WERI-Rb-1 (cell line): ENCODE measurements at regions not wholly inside any gene's neighbourhood (a gene's known extent, or its start where the extent isn't known, plus 50 kb on each side); places are given as distances from the start of the nearest gene placed in this dataset.

Experiments
- DNase-seq: peaks from one replicate; pipeline ENCODE4 v3.0.0-alpha.2; 2020
- H3K27ac ChIP-seq: fragments of 250-450 bp; sonication (Bioruptor Pico); 2 replicates; pipeline ENCODE4 v1.5.1; 2020; ENCODE audit warnings: mild to moderate bottlenecking, moderate library complexity
- H3K27me3 ChIP-seq: fragments of 250-450 bp; sonication (Bioruptor Pico); 2 replicates; pipeline ENCODE4 v1.5.1; 2021; ENCODE audit warnings: mild to moderate bottlenecking, low read depth, moderate library complexity; ENCODE audit not compliant: insufficient read depth, severe bottlenecking
- H3K36me3 ChIP-seq: fragments of 250-450 bp; sonication (Bioruptor Pico); 2 replicates; pipeline ENCODE4 v1.5.1; 2020; ENCODE audit warnings: mild to moderate bottlenecking, moderate library complexity
- H3K4me3 ChIP-seq: 2 replicates; pipeline ENCODE4 v1.5.1; 2011; ENCODE audit warnings: low read depth, mild to moderate bottlenecking, control low read depth, low read length
- H3K9me3 ChIP-seq: fragments of 250-450 bp; sonication (Bioruptor Pico); 2 replicates; pipeline ENCODE4 v1.5.1; 2021; ENCODE audit warnings: mild to moderate bottlenecking, moderate library complexity; ENCODE audit not compliant: severe bottlenecking
- CTCF ChIP-seq: IDR thresholded peaks from 2 replicates; pipeline ENCODE4 v1.5.1; 2011; ENCODE audit warnings: low read depth, mild to moderate bottlenecking, control low read depth, inconsistent platforms, low read length

- TF ChIP-seq CTCF, result no peak
- Histone ChIP-seq H3K9me3 (no peaks in the 10 kb centered on the region), H3K27ac (no peak overlapping the region), H3K36me3 (no peaks in the 10 kb centered on the region), H3K4me3 (no peak overlapping the region), H3K27me3 (peaks cover 72% of the 10 kb centered on the region)
- no peak for DNase-seq
Measured at GRCh38 chr21:26776310-26777021, 68.7 kb downstream of the ADAMTS1 start.

- no peaks in the 10 kb centered on the region for H3K9me3 ChIP-seq
- DNase-seq, result no peak
- H3K36me3 ChIP-seq, result no peaks in the 10 kb centered on the region
- no peak overlapping the region for H3K27ac ChIP-seq
- H3K27me3 ChIP-seq, result peaks cover 67% of the 10 kb centered on the region
- TF ChIP-seq CTCF, result no peak
- H3K4me3 ChIP-seq, result no peak overlapping the region
Measured at GRCh38 chr21:26773058-26773457, 72.2 kb downstream of the ADAMTS1 start.

- Histone ChIP-seq H3K27ac (no peak overlapping the region), H3K27me3 (peaks cover 70% of the 10 kb centered on the region), H3K36me3 (no peaks in the 10 kb centered on the region), H3K9me3 (no peaks in the 10 kb centered on the region), H3K4me3 (no peak overlapping the region)
- no peak for DNase-seq
- TF ChIP-seq CTCF, result peak; percentile 24; the same call in 1 of the 2 replicates
Measured at GRCh38 chr21:26769613-26770188, 75.5 kb downstream of the ADAMTS1 start.

GRCh38 chr21:26766826-26767325 is 78.3 kb downstream of the ADAMTS1 start:
- DNase-seq, result no peak
- peaks cover 71% of the 10 kb centered on the region for H3K27me3 ChIP-seq
- no peak for TF ChIP-seq CTCF

GRCh38 chr21:26761174-26761915 is 83.9 kb downstream of the ADAMTS1 start:
- DNase-seq, result no peak

More at GRCh38 chr21:26766826-26767325, 78.3 kb downstream of the ADAMTS1 start:
- no peaks in the 10 kb centered on the region for H3K36me3 ChIP-seq
- no peak overlapping the region for H3K4me3 ChIP-seq
- no peak overlapping the region for H3K27ac ChIP-seq
- H3K9me3 ChIP-seq, result no peaks in the 10 kb centered on the region

More at GRCh38 chr21:26761174-26761915, 83.9 kb downstream of the ADAMTS1 start:
- no peak overlapping the region for H3K27ac ChIP-seq
- H3K4me3 ChIP-seq, result no peak overlapping the region
- TF ChIP-seq CTCF, result no peak
- H3K36me3 ChIP-seq, result no peaks in the 10 kb centered on the region
- no peaks in the 10 kb centered on the region for H3K9me3 ChIP-seq
- peaks cover 70% of the 10 kb centered on the region for H3K27me3 ChIP-seq
